ENCODE measurements at regions not wholly inside any gene's neighbourhood (a gene's known extent, or its start where the extent isn't known, plus 50 kb on each side); places are given as distances from the start of the nearest gene placed in this dataset.

GRCh38 chr4:155541716-155542115 lies 124.9 kb upstream of the GUCY1A1 start:
- H3K9ac ChIP-seq (ENCODE audit: low read length), result no peak overlapping the region
- H3K4me2 ChIP-seq (ENCODE audit: low read length), result no peak overlapping the region
- no peaks in the 10 kb centered on the region for H3K9me2 ChIP-seq (ENCODE audit: insufficient read depth, low read length)
- H3K27ac ChIP-seq (ENCODE audit: low read length), result no peak overlapping the region
- no peaks in the 10 kb centered on the region for H3F3A ChIP-seq (ENCODE audit: insufficient read depth, low read length, poor library complexity, severe bottlenecking)
- H3K9me3 ChIP-seq (ENCODE audit: low read length), result no peaks in the 10 kb centered on the region
- H3K4me3 ChIP-seq (ENCODE audit: low read length), result no peak overlapping the region
- TF ChIP-seq RAD21 (conservative IDR thresholded peaks at IDR 0.05), result no peak
- no peaks in the 10 kb centered on the region for H4K20me1 ChIP-seq (ENCODE audit: insufficient read depth)
- H2AFZ ChIP-seq (ENCODE audit: low read depth, low read length), result no peak overlapping the region
- no peaks in the 10 kb centered on the region for H3K79me2 ChIP-seq (replicated peaks; ENCODE audit: insufficient read depth, low read length)
- H3K27me3 ChIP-seq (ENCODE audit: insufficient read depth, low read depth, low read length), result no peaks in the 10 kb centered on the region
- no peaks in the 10 kb centered on the region for H3K36me3 ChIP-seq (ENCODE audit: insufficient read depth, low read length)

- Histone ChIP-seq H3K79me2 (replicated peaks; ENCODE audit: insufficient read depth, low read length) (no peaks in the 10 kb centered on the region), H3K36me3 (ENCODE audit: insufficient read depth, low read length) (no peaks in the 10 kb centered on the region), H3K9me3 (ENCODE audit: low read length) (no peaks in the 10 kb centered on the region), H2AFZ (ENCODE audit: low read depth, low read length) (no peak overlapping the region), H3K27ac (ENCODE audit: low read length) (no peak overlapping the region), H4K20me1 (ENCODE audit: insufficient read depth) (no peaks in the 10 kb centered on the region), H3K4me2 (ENCODE audit: low read length) (no peak overlapping the region), H3K27me3 (ENCODE audit: insufficient read depth, low read depth, low read length) (no peaks in the 10 kb centered on the region), H3K9me2 (ENCODE audit: insufficient read depth, low read length) (no peaks in the 10 kb centered on the region), H3K4me3 (ENCODE audit: low read length) (no peak overlapping the region), H3F3A (ENCODE audit: insufficient read depth, low read length, poor library complexity, severe bottlenecking) (no peaks in the 10 kb centered on the region), H3K9ac (ENCODE audit: low read length) (no peak overlapping the region)
- no peak for TF ChIP-seq CTCF (IDR thresholded peaks at IDR 0.05; ENCODE audit: poor library complexity, severe bottlenecking)
Observed at GRCh38 chr4:155540698-155541097, 126.0 kb upstream of the GUCY1A1 start.

GRCh38 chr4:155539746-155540145 lies 126.9 kb upstream of the GUCY1A1 start:
- Histone ChIP-seq H3K9me2 (ENCODE audit: insufficient read depth, low read length) (no peaks in the 10 kb centered on the region), H2AFZ (ENCODE audit: low read depth, low read length) (no peak overlapping the region), H3K27me3 (ENCODE audit: insufficient read depth, low read depth, low read length) (no peaks in the 10 kb centered on the region), H3K9ac (ENCODE audit: low read length) (no peak overlapping the region), H3K9me3 (ENCODE audit: low read length) (no peaks in the 10 kb centered on the region), H4K20me1 (ENCODE audit: insufficient read depth) (no peaks in the 10 kb centered on the region), H3K79me2 (replicated peaks; ENCODE audit: insufficient read depth, low read length) (no peaks in the 10 kb centered on the region), H3K27ac (ENCODE audit: low read length) (no peak overlapping the region), H3F3A (ENCODE audit: insufficient read depth, low read length, poor library complexity, severe bottlenecking) (no peaks in the 10 kb centered on the region), H3K4me3 (ENCODE audit: low read length) (no peak overlapping the region), H3K36me3 (ENCODE audit: insufficient read depth, low read length) (no peaks in the 10 kb centered on the region), H3K4me2 (ENCODE audit: low read length) (no peak overlapping the region)
- TF ChIP-seq RAD21 (conservative IDR thresholded peaks at IDR 0.05) (no peak), POLR2AphosphoS5 (IDR thresholded peaks at IDR 0.05) (no peak)

GRCh38 chr4:155535802-155536454 lies 130.7 kb upstream of the GUCY1A1 start:
- Histone ChIP-seq H3K79me2 (replicated peaks; ENCODE audit: insufficient read depth, low read length) (no peaks in the 10 kb centered on the region), H3K27ac (ENCODE audit: low read length) (no peak overlapping the region), H4K20me1 (ENCODE audit: insufficient read depth) (no peaks in the 10 kb centered on the region), H3K9me3 (ENCODE audit: low read length) (no peaks in the 10 kb centered on the region), H3K36me3 (ENCODE audit: insufficient read depth, low read length) (no peaks in the 10 kb centered on the region), H3K9me2 (ENCODE audit: insufficient read depth, low read length) (no peaks in the 10 kb centered on the region), H2AFZ (ENCODE audit: low read depth, low read length) (no peak overlapping the region), H3F3A (ENCODE audit: insufficient read depth, low read length, poor library complexity, severe bottlenecking) (no peaks in the 10 kb centered on the region), H3K4me2 (ENCODE audit: low read length) (no peak overlapping the region), H3K9ac (ENCODE audit: low read length) (no peak overlapping the region), H3K27me3 (ENCODE audit: insufficient read depth, low read depth, low read length) (no peaks in the 10 kb centered on the region), H3K4me3 (ENCODE audit: low read length) (no peak overlapping the region)
- TF ChIP-seq EP300 (conservative IDR thresholded peaks at IDR 0.05; ENCODE audit: poor library complexity, severe bottlenecking) (no peak), REST (IDR thresholded peaks at IDR 0.05; ENCODE audit: borderline replicate concordance) (no peak), SMC3 (conservative IDR thresholded peaks at IDR 0.05; ENCODE audit: poor library complexity) (no peak), EZH2 (IDR thresholded peaks at IDR 0.05; ENCODE audit: borderline replicate concordance, insufficient read depth, low read length, poor library complexity, severe bottlenecking) (no peak), CTCF (IDR thresholded peaks at IDR 0.05; ENCODE audit: poor library complexity, severe bottlenecking) (no peak), RAD21 (conservative IDR thresholded peaks at IDR 0.05) (no peak), POLR2AphosphoS5 (IDR thresholded peaks at IDR 0.05) (no peak), TAF1 (IDR thresholded peaks at IDR 0.05; ENCODE audit: low read depth) (no peak), MXI1 (conservative IDR thresholded peaks at IDR 0.05; ENCODE audit: poor library complexity, severe bottlenecking) (no peak)

Measured in neural cell (in vitro differentiated cells).